ENCODE measurements at regions not wholly inside any gene's neighbourhood (a gene's known extent, or its start where the extent isn't known, plus 50 kb on each side); places are given as distances from the start of the nearest gene placed in this dataset.

DNA sequence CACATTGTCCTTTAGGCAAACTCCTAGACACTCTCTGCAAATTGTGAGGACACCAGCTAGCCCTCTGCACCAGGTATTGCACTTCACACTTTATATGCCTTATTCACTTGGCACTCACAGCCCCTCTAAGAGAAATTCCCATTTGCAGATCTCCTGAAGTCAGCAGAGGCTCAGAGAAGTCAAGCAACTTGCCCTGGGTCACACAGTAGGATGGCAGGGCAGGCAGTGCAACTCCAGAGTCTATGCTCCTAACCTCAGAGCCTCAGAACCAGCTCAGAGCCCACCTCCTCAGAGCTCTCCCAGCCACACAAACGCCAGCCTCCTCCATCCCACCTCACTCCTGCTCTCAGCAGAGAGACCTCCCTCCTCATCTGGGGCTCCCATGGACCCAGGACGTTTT is 52.4 kb upstream of the BLCAP start:
- Histone ChIP-seq H3K9me3 (ENCODE audit: control insufficient read depth in 1 of 2, insufficient read depth in 1 of 2, low read depth in 1 of 2, low read length in 2 of 2) (no peaks in the 10 kb centered on the region), H3K4me1 (ENCODE audit: control insufficient read depth in 1 of 2, insufficient read depth in 2 of 2, low read length in 2 of 2) (no peaks in the 10 kb centered on the region), H3K27ac (ENCODE audit: low read depth, low read length) (no peak overlapping the region), H3K36me3 (ENCODE audit: control insufficient read depth in 1 of 2, insufficient read depth in 2 of 2, low read length in 2 of 2) (no peaks in the 10 kb centered on the region), H3K4me3 (replicated peaks in 1 of 2; ENCODE audit: low read depth in 1 of 2, low read length in 2 of 2) (no peak overlapping the region), H3K9me2 (ENCODE audit: insufficient read depth) (no peaks in the 10 kb centered on the region), H2AFZ (ENCODE audit: low read depth, low read length, poor library complexity, severe bottlenecking) (no peak overlapping the region), H4K20me1 (ENCODE audit: insufficient read depth) (no peaks in the 10 kb centered on the region), H3K79me2 (ENCODE audit: insufficient read depth, low read length) (no peaks in the 10 kb centered on the region), H3K4me2 (ENCODE audit: low read length) (no peak overlapping the region), H3K27me3 (ENCODE audit: insufficient read depth, low read length) (peaks cover 33% of the 10 kb centered on the region; the same call in 1 of the 2 replicates), H3K9ac (ENCODE audit: low read length) (no peak overlapping the region)
- DNase-seq (ENCODE audit: low read depth, low spot score) (no peak), ATAC-seq (no peak)
- CTCF ChIA-PET = no interaction called here
- POLR2A ChIA-PET = no interaction called here
- RAD21 ChIA-PET (ENCODE audit: low non-redundant PET in 1 of 2, low total read pairs in 2 of 2, uncharacterized antibody in 2 of 2, unreplicated experiment in 2 of 2) = no interaction called here
- TF ChIP-seq, protein P1, sequence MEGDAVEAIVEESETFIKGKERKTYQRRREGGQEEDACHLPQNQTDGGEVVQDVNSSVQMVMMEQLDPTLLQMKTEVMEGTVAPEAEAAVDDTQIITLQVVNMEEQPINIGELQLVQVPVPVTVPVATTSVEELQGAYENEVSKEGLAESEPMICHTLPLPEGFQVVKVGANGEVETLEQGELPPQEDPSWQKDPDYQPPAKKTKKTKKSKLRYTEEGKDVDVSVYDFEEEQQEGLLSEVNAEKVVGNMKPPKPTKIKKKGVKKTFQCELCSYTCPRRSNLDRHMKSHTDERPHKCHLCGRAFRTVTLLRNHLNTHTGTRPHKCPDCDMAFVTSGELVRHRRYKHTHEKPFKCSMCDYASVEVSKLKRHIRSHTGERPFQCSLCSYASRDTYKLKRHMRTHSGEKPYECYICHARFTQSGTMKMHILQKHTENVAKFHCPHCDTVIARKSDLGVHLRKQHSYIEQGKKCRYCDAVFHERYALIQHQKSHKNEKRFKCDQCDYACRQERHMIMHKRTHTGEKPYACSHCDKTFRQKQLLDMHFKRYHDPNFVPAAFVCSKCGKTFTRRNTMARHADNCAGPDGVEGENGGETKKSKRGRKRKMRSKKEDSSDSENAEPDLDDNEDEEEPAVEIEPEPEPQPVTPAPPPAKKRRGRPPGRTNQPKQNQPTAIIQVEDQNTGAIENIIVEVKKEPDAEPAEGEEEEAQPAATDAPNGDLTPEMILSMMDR (IDR thresholded peaks at IDR 0.05 in 2 of 3, conservative IDR thresholded peaks at IDR 0.05 in 1 of 3; ENCODE audit: borderline replicate concordance in 1 of 3, insufficient read depth in 1 of 3, low read depth in 2 of 3, low read length in 2 of 3) = no peak
- TF ChIP-seq EZH2phosphoT487 (IDR thresholded peaks at IDR 0.05; ENCODE audit: borderline replicate concordance) = no peak
- intact Hi-C loops (cut with micrococcal nuclease) = no loop called here
- BruUV-seq (replicated peaks) = no TSS peak

DNA sequence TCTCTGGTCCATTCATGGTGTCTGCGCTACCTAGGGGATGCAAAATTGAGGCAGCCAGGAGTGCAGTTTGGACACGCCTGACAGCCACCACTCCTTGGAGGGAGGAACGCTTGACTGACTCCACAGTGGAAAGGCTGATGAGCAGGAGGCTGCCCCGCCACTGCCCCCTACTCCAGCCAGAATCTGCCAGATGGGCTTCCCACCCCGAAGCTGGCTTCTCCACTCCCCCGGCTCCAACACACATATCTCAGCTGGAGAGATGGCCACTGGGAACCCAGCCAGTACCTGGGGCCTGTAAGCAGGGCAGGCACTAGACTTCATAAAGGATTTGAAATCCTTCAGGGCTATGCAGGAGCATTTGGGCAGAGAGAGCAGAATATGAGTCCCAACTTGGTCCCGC is 51.4 kb upstream of the BLCAP start:
- CTCF ChIA-PET = no interaction called here
- RAD21 ChIA-PET (ENCODE audit: low non-redundant PET in 1 of 2, low total read pairs in 2 of 2, uncharacterized antibody in 2 of 2, unreplicated experiment in 2 of 2) = no interaction called here
- no peaks in the 10 kb centered on the region for H3K79me2 ChIP-seq (ENCODE audit: insufficient read depth, low read length)
- no peaks in the 10 kb centered on the region for H4K20me1 ChIP-seq (ENCODE audit: insufficient read depth)
- no peak overlapping the region for H3K9ac ChIP-seq (ENCODE audit: low read length)
- POLR2A ChIA-PET = no interaction called here
- no peaks in the 10 kb centered on the region for H3K9me3 ChIP-seq (ENCODE audit: control insufficient read depth in 1 of 2, insufficient read depth in 1 of 2, low read depth in 1 of 2, low read length in 2 of 2)
- ATAC-seq (no peak), DNase-seq (ENCODE audit: low read depth, low spot score) (no peak)
- no peaks in the 10 kb centered on the region for H3K9me2 ChIP-seq (ENCODE audit: insufficient read depth)
- H3K4me2 ChIP-seq (ENCODE audit: low read length) = no peak overlapping the region
- H3K4me3 ChIP-seq (replicated peaks in 1 of 2; ENCODE audit: low read depth in 1 of 2, low read length in 2 of 2) = no peak overlapping the region
- no peaks in the 10 kb centered on the region for H3K4me1 ChIP-seq (ENCODE audit: control insufficient read depth in 1 of 2, insufficient read depth in 2 of 2, low read length in 2 of 2)
- peaks cover 31% of the 10 kb centered on the region; the same call in 1 of the 2 replicates for H3K27me3 ChIP-seq (ENCODE audit: insufficient read depth, low read length)
- intact Hi-C loops (cut with micrococcal nuclease) = no loop called here
- no peak overlapping the region for H2AFZ ChIP-seq (ENCODE audit: low read depth, low read length, poor library complexity, severe bottlenecking)
- H3K27ac ChIP-seq (ENCODE audit: low read depth, low read length) = no peak overlapping the region
- H3K36me3 ChIP-seq (ENCODE audit: control insufficient read depth in 1 of 2, insufficient read depth in 2 of 2, low read length in 2 of 2) = no peaks in the 10 kb centered on the region
- BruUV-seq (replicated peaks) = no TSS peak
- no peak for TF ChIP-seq ZFX (IDR thresholded peaks at IDR 0.05)
- TF ChIP-seq SRF (IDR thresholded peaks at IDR 0.05; ENCODE audit: low read depth) = no peak
- TF ChIP-seq YY1 (IDR thresholded peaks at IDR 0.05; ENCODE audit: extremely low read depth, insufficient replicate concordance, low read depth, low read length) = no peak
- no peak for TF ChIP-seq POLR2AphosphoS5 (IDR thresholded peaks at IDR 0.05; ENCODE audit: low read depth, low read length)
- no peak for TF ChIP-seq EGR1 (IDR thresholded peaks at IDR 0.05; ENCODE audit: low read depth)
- TF ChIP-seq ELF1 (IDR thresholded peaks at IDR 0.05; ENCODE audit: borderline replicate concordance, low read depth) = no peak
- TF ChIP-seq JUND (IDR thresholded peaks at IDR 0.05) = no peak
- no peak for TF ChIP-seq CEBPB (IDR thresholded peaks at IDR 0.05; ENCODE audit: low read depth)
- TF ChIP-seq, protein P2, sequence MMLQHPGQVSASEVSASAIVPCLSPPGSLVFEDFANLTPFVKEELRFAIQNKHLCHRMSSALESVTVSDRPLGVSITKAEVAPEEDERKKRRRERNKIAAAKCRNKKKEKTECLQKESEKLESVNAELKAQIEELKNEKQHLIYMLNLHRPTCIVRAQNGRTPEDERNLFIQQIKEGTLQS (IDR thresholded peaks at IDR 0.05) = no peak
- TF ChIP-seq, protein P3, sequence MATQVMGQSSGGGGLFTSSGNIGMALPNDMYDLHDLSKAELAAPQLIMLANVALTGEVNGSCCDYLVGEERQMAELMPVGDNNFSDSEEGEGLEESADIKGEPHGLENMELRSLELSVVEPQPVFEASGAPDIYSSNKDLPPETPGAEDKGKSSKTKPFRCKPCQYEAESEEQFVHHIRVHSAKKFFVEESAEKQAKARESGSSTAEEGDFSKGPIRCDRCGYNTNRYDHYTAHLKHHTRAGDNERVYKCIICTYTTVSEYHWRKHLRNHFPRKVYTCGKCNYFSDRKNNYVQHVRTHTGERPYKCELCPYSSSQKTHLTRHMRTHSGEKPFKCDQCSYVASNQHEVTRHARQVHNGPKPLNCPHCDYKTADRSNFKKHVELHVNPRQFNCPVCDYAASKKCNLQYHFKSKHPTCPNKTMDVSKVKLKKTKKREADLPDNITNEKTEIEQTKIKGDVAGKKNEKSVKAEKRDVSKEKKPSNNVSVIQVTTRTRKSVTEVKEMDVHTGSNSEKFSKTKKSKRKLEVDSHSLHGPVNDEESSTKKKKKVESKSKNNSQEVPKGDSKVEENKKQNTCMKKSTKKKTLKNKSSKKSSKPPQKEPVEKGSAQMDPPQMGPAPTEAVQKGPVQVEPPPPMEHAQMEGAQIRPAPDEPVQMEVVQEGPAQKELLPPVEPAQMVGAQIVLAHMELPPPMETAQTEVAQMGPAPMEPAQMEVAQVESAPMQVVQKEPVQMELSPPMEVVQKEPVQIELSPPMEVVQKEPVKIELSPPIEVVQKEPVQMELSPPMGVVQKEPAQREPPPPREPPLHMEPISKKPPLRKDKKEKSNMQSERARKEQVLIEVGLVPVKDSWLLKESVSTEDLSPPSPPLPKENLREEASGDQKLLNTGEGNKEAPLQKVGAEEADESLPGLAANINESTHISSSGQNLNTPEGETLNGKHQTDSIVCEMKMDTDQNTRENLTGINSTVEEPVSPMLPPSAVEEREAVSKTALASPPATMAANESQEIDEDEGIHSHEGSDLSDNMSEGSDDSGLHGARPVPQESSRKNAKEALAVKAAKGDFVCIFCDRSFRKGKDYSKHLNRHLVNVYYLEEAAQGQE (IDR thresholded peaks at IDR 0.05; ENCODE audit: low read depth) = no peak
- TF ChIP-seq, protein P4, sequence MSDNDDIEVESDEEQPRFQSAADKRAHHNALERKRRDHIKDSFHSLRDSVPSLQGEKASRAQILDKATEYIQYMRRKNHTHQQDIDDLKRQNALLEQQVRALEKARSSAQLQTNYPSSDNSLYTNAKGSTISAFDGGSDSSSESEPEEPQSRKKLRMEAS (IDR thresholded peaks at IDR 0.05) = no peak
- TF ChIP-seq, protein P1 (IDR thresholded peaks at IDR 0.05 in 2 of 3, conservative IDR thresholded peaks at IDR 0.05 in 1 of 3; ENCODE audit: borderline replicate concordance in 1 of 3, insufficient read depth in 1 of 3, low read depth in 2 of 3, low read length in 2 of 3) = no peak

Data from HCT116 (cell line).